ENCODE measurements at regions not wholly inside any gene's neighbourhood (a gene's known extent, or its start where the extent isn't known, plus 50 kb on each side); places are given as distances from the start of the nearest gene placed in this dataset.
"Not testable (repeated sequence)": the region's sequence is repeated elsewhere in the genome, so short reads cannot be mapped to it uniquely, and the experiment has no call there.

DNA sequence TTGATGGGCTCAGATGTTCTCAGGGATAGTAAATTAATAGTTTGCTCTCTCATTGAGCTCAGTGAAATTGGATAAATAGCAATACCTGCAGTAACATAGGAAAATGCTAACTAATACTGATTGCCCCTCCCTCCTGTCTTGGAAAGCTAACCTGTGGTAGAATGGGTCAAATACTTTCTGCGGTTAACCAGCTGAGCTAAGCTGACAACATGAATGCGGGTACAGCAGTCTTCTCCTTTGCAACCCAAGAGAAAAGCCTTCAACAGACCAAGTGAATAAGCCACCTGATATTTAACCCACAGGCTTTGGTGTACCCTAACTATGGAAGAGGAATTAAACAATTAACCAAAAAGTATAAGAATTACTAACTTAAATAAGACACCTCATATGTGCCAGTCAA lies 408.3 kb upstream of the MAF start:
- no peak for DNase-seq (ENCODE audit: low spot score)
- intact Hi-C loops (cut with DNase I): no loop called here

DNA sequence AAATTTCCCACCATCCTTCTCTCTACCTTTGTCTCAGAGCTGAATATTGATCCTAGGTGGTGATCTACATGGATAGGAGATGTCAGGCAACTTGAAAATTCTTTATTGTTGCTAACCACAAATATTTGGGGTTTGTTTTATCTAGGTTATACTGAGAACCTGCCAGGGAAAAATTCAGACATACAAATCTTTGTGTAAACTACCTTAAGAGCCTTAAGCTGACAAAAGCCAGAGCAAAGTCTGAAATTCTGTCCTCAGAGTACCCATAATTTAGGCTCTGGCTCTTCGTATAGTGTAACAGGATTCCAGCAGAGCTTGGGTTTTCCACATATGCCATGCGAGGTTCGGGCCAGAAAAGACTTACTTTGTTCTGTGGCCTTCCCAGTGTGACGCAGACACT lies 406.7 kb upstream of the MAF start:
- intact Hi-C loops (cut with DNase I): no loop called here
- no peak for DNase-seq (ENCODE audit: low spot score)

DNA sequence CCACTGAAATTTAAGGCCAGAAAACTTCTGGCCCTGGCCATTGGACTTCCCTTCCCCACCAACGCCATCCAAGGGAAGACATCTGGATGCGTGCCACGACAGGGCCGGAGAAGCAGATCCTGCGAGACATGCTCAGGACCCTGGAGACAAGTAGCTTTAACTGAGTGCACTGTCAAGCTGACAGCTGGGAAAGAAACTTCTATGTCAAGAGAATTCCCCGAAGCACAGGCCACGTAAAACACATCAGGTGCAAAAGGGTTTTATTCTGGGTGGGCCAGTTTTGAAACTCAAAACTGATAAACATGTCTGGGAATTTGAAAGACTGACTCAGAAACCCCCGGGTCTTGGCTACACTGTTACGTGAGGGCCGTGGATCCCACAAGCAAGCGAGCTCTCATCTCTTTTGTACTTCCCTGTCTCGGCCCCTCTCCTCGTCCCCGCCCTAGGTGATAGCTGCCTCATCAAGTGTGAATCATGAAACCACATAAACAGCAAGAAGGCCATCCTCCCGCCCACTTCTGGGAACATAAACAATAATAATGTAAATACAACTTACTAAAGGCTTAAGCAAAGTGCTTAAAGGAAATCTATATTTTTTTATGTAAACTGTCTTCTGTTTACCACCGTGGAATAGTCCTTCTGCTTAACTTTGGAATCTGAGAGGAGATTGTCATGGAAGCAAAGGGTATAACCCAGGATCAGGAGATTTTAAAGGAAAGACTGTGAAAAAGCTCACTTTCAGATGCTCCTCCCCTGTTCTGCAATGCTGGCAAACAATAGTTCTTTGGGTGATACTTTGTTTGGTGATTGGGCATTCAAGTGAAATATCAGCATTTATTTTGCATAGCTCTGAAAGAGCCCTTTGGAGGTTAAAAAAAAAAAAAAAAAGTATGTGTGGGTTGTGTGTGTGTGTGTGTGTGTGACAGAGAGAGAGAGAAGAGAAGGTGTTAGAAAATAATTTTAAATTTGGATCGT lies 406.0 kb upstream of the MAF start:
- no peak for DNase-seq (ENCODE audit: low spot score)

GRCh38 chr16:80004113-80004512 lies 403.6 kb upstream of the MAF start:
- no peak for DNase-seq (ENCODE audit: low spot score)
- intact Hi-C loops (cut with DNase I): no loop called here

More for the DNA sequence above, 406.0 kb upstream of the MAF start:
- intact Hi-C loops (cut with DNase I): no loop called here

- DNase-seq (ENCODE audit: low spot score): no peak
- intact Hi-C loops (cut with DNase I): no loop called here
Observed at GRCh38 chr16:80002261-80002660, 401.7 kb upstream of the MAF start.

GRCh38 chr16:79998143-79998542 lies 397.6 kb upstream of the MAF start:
- intact Hi-C loops (cut with DNase I): no loop called here
- no peak for DNase-seq (ENCODE audit: low spot score)

- intact Hi-C loops (cut with DNase I): no loop called here
- DNase-seq (ENCODE audit: low spot score): no peak
Observed at GRCh38 chr16:79997257-79997656, 396.7 kb upstream of the MAF start.

GRCh38 chr16:79996321-79996720 lies 395.8 kb upstream of the MAF start:
- intact Hi-C loops (cut with DNase I): no loop called here
- no peak for DNase-seq (ENCODE audit: low spot score)

DNA sequence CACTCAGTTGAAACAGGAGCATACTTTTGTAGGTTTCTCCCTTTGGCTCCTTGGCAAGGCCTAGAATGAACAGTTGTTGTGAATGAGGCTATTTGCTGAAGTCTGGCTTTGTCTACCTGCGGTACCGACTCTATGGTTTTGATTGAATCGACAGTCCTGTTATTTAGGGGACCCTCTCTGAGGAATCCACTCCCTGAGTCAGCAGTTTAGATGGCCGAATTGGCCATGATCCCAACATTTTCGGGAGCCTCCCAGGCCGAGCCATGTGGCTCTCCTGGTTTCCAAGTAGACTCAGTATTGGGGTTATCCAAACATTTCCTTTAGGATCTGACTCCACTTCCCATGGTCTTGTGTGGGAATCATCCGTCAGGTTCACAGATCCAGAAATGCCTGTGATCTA lies 394.8 kb upstream of the MAF start:
- no peak for DNase-seq (ENCODE audit: low spot score)
- intact Hi-C loops (cut with DNase I): no loop called here

- no peak for DNase-seq (ENCODE audit: low spot score)
- intact Hi-C loops (cut with DNase I): no loop called here
Observed at GRCh38 chr16:79994418-79994817, 393.9 kb upstream of the MAF start.

DNA sequence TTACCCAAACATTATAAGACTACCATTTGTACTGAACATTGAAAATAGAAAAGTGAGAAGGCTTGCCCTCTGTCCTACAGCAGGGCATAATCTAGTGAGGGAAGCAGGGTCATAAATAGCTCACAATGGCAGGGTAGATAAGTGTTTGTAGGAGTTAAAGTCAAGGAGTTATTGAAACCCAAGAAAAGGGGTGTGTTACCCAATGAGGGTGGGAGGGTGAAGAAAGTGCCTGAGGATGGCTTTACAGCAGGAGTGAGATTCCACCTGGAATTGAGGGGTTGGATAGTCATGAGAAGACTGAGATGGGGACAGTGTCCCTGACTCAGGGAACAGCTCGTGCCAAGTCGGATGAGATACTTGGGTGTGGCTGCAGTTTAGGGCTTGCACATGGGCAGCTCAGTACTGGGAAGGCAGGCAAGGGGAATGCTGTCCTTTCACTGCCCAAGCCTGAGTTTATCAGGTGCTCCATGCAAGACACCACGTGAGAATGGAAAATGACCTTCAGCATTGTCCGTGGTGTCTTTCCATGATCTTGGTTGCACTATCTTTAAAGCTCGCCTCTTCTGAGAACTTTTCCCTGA lies 393.2 kb upstream of the MAF start:
- DNase-seq (ENCODE audit: low spot score): no peak
- intact Hi-C loops (cut with DNase I): no loop called here

DNA sequence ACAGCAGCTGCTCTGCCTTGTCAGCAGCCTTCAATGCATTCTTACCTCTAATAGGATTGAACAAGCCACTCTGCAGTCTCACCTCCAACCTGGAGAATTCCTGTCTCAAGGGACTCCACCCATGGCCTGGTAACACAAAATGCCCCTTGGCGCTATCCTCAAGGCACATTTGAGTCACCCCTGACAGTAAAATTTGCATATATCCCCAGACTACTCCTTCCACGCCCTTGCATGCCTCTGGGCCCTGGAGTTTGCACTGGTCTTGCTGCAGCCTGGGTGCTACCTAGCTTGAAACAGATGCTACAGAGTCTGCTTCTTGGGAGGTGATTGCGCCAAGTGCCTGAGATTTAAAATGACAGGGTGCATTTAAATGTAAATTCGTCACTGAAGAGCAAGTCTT lies 391.4 kb upstream of the MAF start:
- no peak for DNase-seq (ENCODE audit: low spot score)
- intact Hi-C loops (cut with DNase I): no loop called here

- DNase-seq (ENCODE audit: low spot score): no peak
- intact Hi-C loops (cut with DNase I): no loop called here
Observed at GRCh38 chr16:79988721-79989220, 388.2 kb upstream of the MAF start.

GRCh38 chr16:79988089-79988488 lies 387.6 kb upstream of the MAF start:
- no peak for DNase-seq (ENCODE audit: low spot score)
- intact Hi-C loops (cut with DNase I): no loop called here

GRCh38 chr16:79986352-79986751 lies 385.8 kb upstream of the MAF start:
- intact Hi-C loops (cut with DNase I): no loop called here
- DNase-seq (ENCODE audit: low spot score): no peak

DNA sequence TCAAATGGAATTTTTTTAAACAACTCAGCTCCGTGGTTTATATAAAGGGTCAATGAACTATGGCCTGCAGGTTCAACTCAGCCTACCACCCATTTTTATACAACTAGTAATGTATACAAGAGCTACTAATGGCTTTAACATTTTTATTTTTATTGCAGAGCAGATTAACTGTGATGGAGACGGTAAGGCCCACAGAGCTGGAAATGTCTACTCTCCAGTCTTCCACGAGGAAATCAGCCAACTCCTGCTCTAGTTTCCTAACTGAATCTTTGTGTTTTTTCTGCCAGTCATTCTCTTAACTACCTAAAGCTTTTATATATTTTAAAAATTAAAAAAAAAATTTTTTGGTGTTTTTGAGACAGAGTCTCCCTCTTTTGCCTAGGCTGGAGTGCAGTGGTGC lies 385.1 kb upstream of the MAF start:
- intact Hi-C loops (cut with DNase I): no loop called here
- DNase-seq (ENCODE audit: low spot score): no peak

- DNase-seq (ENCODE audit: low spot score); intact Hi-C loops (cut with DNase I): not testable (repeated sequence)
Observed at GRCh38 chr16:79984149-79984548, 383.6 kb upstream of the MAF start.

DNA sequence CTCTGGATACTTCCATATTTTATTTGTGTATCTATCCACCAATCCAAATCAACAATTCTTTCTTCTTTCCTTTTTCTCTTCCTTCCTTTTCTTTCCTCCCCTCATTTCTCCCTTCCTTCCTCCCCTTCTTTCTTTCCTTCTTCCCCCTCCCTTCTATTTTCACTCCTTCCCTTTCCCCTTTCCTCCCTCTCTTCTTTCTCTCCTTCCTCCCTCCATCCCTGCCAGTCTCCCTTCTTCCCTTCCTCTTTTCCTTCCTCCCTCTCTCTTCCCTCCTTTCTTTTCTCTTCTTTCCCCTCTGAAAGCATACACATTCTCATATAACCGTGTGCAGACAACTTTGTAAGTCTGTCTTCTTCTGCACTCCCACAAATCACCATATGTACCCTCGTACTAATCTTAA lies 382.3 kb upstream of the MAF start:
- DNase-seq (ENCODE audit: low spot score): no peak
- intact Hi-C loops (cut with DNase I): no loop called here

DNA sequence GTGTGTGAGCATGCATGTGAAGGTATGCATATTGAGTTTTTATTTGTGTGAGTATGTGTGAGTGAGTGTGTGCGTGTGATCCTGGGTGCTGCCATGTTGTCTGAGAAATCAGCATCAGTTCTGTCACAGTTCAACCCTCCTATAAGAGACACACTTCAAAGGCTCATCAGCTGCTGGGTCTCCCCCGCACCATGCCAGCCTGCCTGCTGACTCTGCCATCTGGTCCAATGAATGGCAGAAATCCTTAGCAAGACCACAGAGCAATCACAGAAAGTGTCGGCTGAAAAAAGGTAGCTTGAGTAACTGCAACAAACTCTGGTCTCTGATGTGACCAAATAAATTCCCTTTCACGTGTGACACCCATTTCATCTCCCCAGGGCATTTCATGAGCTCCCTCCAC lies 381.8 kb upstream of the MAF start:
- DNase-seq (ENCODE audit: low spot score): no peak
- intact Hi-C loops (cut with DNase I): no loop called here

GRCh38 chr16:79981814-79982213 lies 381.3 kb upstream of the MAF start:
- DNase-seq (ENCODE audit: low spot score): no peak
- intact Hi-C loops (cut with DNase I): no loop called here

Measured in cardiac septum (tissue), 1 donor.